Trophoblast cell (in vitro differentiated cells and primary cell): ENCODE measurements at regions not wholly inside any gene's neighbourhood (a gene's known extent, or its start where the extent isn't known, plus 50 kb on each side); places are given as distances from the start of the nearest gene placed in this dataset.

Source experiments
- DNase-seq, 2 donors: peaks; one replicate each; pipeline ENCODE4 v3.0.0-alpha.2; 2016
- H2AFZ ChIP-seq: 2 replicates; pipeline ENCODE4 v1.6.1; 2013; ENCODE audit warnings: low read length, moderate library complexity, mild to moderate bottlenecking; ENCODE audit not compliant: insufficient read depth, poor library complexity
- H2AK5ac ChIP-seq: 2 replicates; pipeline ENCODE4 v1.6.1; 2013; ENCODE audit warnings: mild to moderate bottlenecking, low read length
- H2BK120ac ChIP-seq: 2 replicates; pipeline ENCODE4 v1.6.1; 2013; ENCODE audit warnings: low read length, mild to moderate bottlenecking, moderate library complexity; ENCODE audit not compliant: insufficient read depth, poor library complexity
- H2BK12ac ChIP-seq: 2 replicates; pipeline ENCODE4 v1.6.1; 2013; ENCODE audit warnings: mild to moderate bottlenecking, low read length, moderate library complexity
- H2BK5ac ChIP-seq: 2 replicates; pipeline ENCODE4 v1.6.1; 2013; ENCODE audit warnings: low read length, low read depth, moderate library complexity, mild to moderate bottlenecking; ENCODE audit not compliant: poor library complexity
- H3K14ac ChIP-seq: 2 replicates; pipeline ENCODE4 v1.6.1; 2013; ENCODE audit warnings: mild to moderate bottlenecking, low read length
- H3K18ac ChIP-seq: 2 replicates; pipeline ENCODE4 v1.6.1; 2013; ENCODE audit warnings: mild to moderate bottlenecking, low read length
- H3K23ac ChIP-seq: 2 replicates; pipeline ENCODE4 v1.6.1; 2013; ENCODE audit warnings: low read length
- H3K27ac ChIP-seq: 2 replicates; pipeline ENCODE4 v1.5.1; 2013; ENCODE audit warnings: low read depth, mild to moderate bottlenecking, inconsistent platforms, low read length, moderate library complexity
- H3K27me3 ChIP-seq: 2 replicates; pipeline ENCODE4 v1.6.1; 2013; ENCODE audit warnings: inconsistent platforms, mild to moderate bottlenecking, low read length, moderate library complexity; ENCODE audit not compliant: insufficient read depth
- H3K36me3 ChIP-seq, 2 experiments: 1 replicate in 1 of 2; 2 replicates in 1 of 2; pipeline ENCODE4 v1.6.1; 2013; ENCODE audit warnings: low read length in 2 of 2, mild to moderate bottlenecking in 2 of 2, moderate library complexity in 1 of 2; ENCODE audit not compliant: insufficient read depth in 2 of 2, control insufficient read depth in 1 of 2
- H3K4ac ChIP-seq: 2 replicates; pipeline ENCODE4 v1.6.1; 2013; ENCODE audit warnings: low read depth, mild to moderate bottlenecking, low read length, moderate library complexity
- H3K4me1 ChIP-seq, 2 experiments: 1 replicate in 1 of 2; 2 replicates in 1 of 2; pipeline ENCODE4 v1.6.1; 2013; ENCODE audit warnings: low read length in 2 of 2, mild to moderate bottlenecking in 2 of 2, moderate library complexity in 1 of 2; ENCODE audit not compliant: insufficient read depth in 2 of 2, control insufficient read depth in 1 of 2
- H3K4me2 ChIP-seq: 2 replicates; pipeline ENCODE4 v1.6.1; 2013; ENCODE audit warnings: inconsistent platforms, mild to moderate bottlenecking, low read length, moderate library complexity
- H3K4me3 ChIP-seq: 2 replicates; pipeline ENCODE4 v1.5.1; 2013; ENCODE audit warnings: mild to moderate bottlenecking, low read depth, low read length, inconsistent platforms
- H3K79me1 ChIP-seq: one replicate; pipeline ENCODE4 v1.6.1; 2013; ENCODE audit warnings: low read length
- H3K79me2 ChIP-seq: 2 replicates; pipeline ENCODE4 v1.6.1; 2013; ENCODE audit warnings: low read length, mild to moderate bottlenecking; ENCODE audit not compliant: control insufficient read depth, insufficient read depth, poor library complexity
- H3K9ac ChIP-seq: 2 replicates; pipeline ENCODE4 v1.6.1; 2013; ENCODE audit warnings: mild to moderate bottlenecking, low read length
- H3K9me3 ChIP-seq: 2 replicates; pipeline ENCODE4 v1.6.1; 2013; ENCODE audit warnings: low read depth, mild to moderate bottlenecking, control low read depth, inconsistent platforms, low read length; ENCODE audit not compliant: insufficient read depth
- H4K12ac ChIP-seq: 2 replicates; pipeline ENCODE4 v1.6.1; 2013; ENCODE audit warnings: low read depth, mild to moderate bottlenecking, low read length, moderate library complexity
- H4K8ac ChIP-seq: 2 replicates; pipeline ENCODE4 v1.6.1; 2013; ENCODE audit warnings: low read depth, mild to moderate bottlenecking, low read length, moderate library complexity
- H4K91ac ChIP-seq: one replicate; pipeline ENCODE4 v1.6.1; 2013; ENCODE audit warnings: low read depth, mild to moderate bottlenecking, low read length, moderate library complexity
- WGBS: extraction: QIAGEN DNeasy Blood & Tissue Kit; methylation state at CpG from one replicate; pipeline ENCODE4 v1.1.7; 2013; ENCODE audit warnings: missing lambda C conversion rate; ENCODE audit not compliant: insufficient read length, insufficient coverage; ENCODE audit errors: extremely low coverage; 5-methylcytosine and 5-hydroxymethylcytosine counted together

- H3K79me2 ChIP-seq: no peaks in the 10 kb centered on the region
- H3K4me1 ChIP-seq: no peaks in the 10 kb centered on the region
- H4K91ac ChIP-seq: no peak overlapping the region
- H3K4me2 ChIP-seq: no peak overlapping the region
- no peak overlapping the region for H4K12ac ChIP-seq
- no peak overlapping the region for H3K23ac ChIP-seq
- H2AK5ac ChIP-seq: no peak overlapping the region
- no peak overlapping the region for H2BK120ac ChIP-seq
- H3K4ac ChIP-seq: no peak overlapping the region
- WGBS: no CpG with 5 or more reads among the region's 6 CpGs
- no peaks in the 10 kb centered on the region for H3K79me1 ChIP-seq
- no peak overlapping the region for H3K9ac ChIP-seq
- no peak for DNase-seq
- no peak overlapping the region for H3K18ac ChIP-seq
- H3K27ac ChIP-seq: no peak overlapping the region
- no peaks in the 10 kb centered on the region for H3K9me3 ChIP-seq
- no peak overlapping the region for H2BK5ac ChIP-seq
- H2BK12ac ChIP-seq: no peak overlapping the region
- no peak overlapping the region for H4K8ac ChIP-seq
- no peak overlapping the region for H3K4me3 ChIP-seq
- H3K14ac ChIP-seq: no peak overlapping the region
- no peaks in the 10 kb centered on the region for H3K36me3 ChIP-seq
- H2AFZ ChIP-seq: no peak overlapping the region
- no peaks in the 10 kb centered on the region for H3K27me3 ChIP-seq
Measured at GRCh38 chr3:6531153-6531552, 329.8 kb upstream of the GRM7 start.

GRCh38 chr3:6532101-6532500 lies 328.8 kb upstream of the GRM7 start:
- no peaks in the 10 kb centered on the region for H3K79me1 ChIP-seq

GRCh38 chr3:6540981-6541380 lies 319.9 kb upstream of the GRM7 start:
- H3K23ac ChIP-seq: no peak overlapping the region
- H2BK120ac ChIP-seq: no peak overlapping the region
- H2BK12ac ChIP-seq: no peak overlapping the region
- H3K27me3 ChIP-seq: no peaks in the 10 kb centered on the region
- H4K12ac ChIP-seq: no peak overlapping the region
- H3K4me1 ChIP-seq: no peaks in the 10 kb centered on the region
- WGBS: no CpG with 5 or more reads among the region's 6 CpGs
- no peaks in the 10 kb centered on the region for H3K9me3 ChIP-seq
- H3K79me2 ChIP-seq: no peaks in the 10 kb centered on the region
- DNase-seq: no peak
- H3K36me3 ChIP-seq: no peaks in the 10 kb centered on the region
- H2BK5ac ChIP-seq: no peak overlapping the region
- no peak overlapping the region for H2AK5ac ChIP-seq
- H3K27ac ChIP-seq: no peak overlapping the region
- H3K4ac ChIP-seq: no peak overlapping the region
- H3K9ac ChIP-seq: no peak overlapping the region
- H4K91ac ChIP-seq: no peak overlapping the region
- H3K79me1 ChIP-seq: no peaks in the 10 kb centered on the region
- H3K14ac ChIP-seq: no peak overlapping the region
- H3K4me2 ChIP-seq: no peak overlapping the region
- no peak overlapping the region for H3K4me3 ChIP-seq
- no peak overlapping the region for H3K18ac ChIP-seq
- H2AFZ ChIP-seq: no peak overlapping the region
- H4K8ac ChIP-seq: no peak overlapping the region

More at GRCh38 chr3:6532101-6532500, 328.8 kb upstream of the GRM7 start:
- Histone ChIP-seq H3K79me2 (no peaks in the 10 kb centered on the region), H3K9me3 (no peaks in the 10 kb centered on the region), H3K18ac (no peak overlapping the region), H2BK12ac (no peak overlapping the region), H3K14ac (no peak overlapping the region), H2AFZ (no peak overlapping the region), H3K4ac (no peak overlapping the region), H3K4me1 (no peaks in the 10 kb centered on the region), H3K36me3 (no peaks in the 10 kb centered on the region), H2AK5ac (no peak overlapping the region), H3K4me2 (no peak overlapping the region), H2BK120ac (no peak overlapping the region), H3K4me3 (no peak overlapping the region), H4K91ac (no peak overlapping the region), H4K12ac (no peak overlapping the region), H2BK5ac (no peak overlapping the region), H3K9ac (no peak overlapping the region), H3K23ac (no peak overlapping the region), H3K27ac (no peak overlapping the region), H4K8ac (no peak overlapping the region), H3K27me3 (no peaks in the 10 kb centered on the region)
- no CpG with 5 or more reads among the region's 3 CpGs for WGBS
- peak in 1 of 2 donors; percentile 68 for DNase-seq

- no peak overlapping the region for H3K4ac ChIP-seq
- H2BK5ac ChIP-seq: no peak overlapping the region
- no peak overlapping the region for H3K27ac ChIP-seq
- H2AFZ ChIP-seq: no peak overlapping the region
- no peak overlapping the region for H2BK120ac ChIP-seq
- H3K4me1 ChIP-seq: no peaks in the 10 kb centered on the region
- H4K91ac ChIP-seq: no peak overlapping the region
- H3K14ac ChIP-seq: no peak overlapping the region
- no peak overlapping the region for H2BK12ac ChIP-seq
- H3K23ac ChIP-seq: no peak overlapping the region
- no peak for DNase-seq
- no peak overlapping the region for H2AK5ac ChIP-seq
- H3K27me3 ChIP-seq: no peaks in the 10 kb centered on the region
- no CpG with 5 or more reads among the region's 3 CpGs for WGBS
- no peak overlapping the region for H3K4me2 ChIP-seq
- no peak overlapping the region for H3K4me3 ChIP-seq
- no peaks in the 10 kb centered on the region for H3K79me2 ChIP-seq
- no peak overlapping the region for H4K12ac ChIP-seq
- H3K9me3 ChIP-seq: no peaks in the 10 kb centered on the region
- H3K18ac ChIP-seq: no peak overlapping the region
- no peaks in the 10 kb centered on the region for H3K79me1 ChIP-seq
- H4K8ac ChIP-seq: no peak overlapping the region
- H3K9ac ChIP-seq: no peak overlapping the region
- H3K36me3 ChIP-seq: no peaks in the 10 kb centered on the region
Measured at GRCh38 chr3:6542795-6543194, 318.1 kb upstream of the GRM7 start.
